Stimulated activated naive CD8-positive, alpha-beta T cell treated with anti-CD3 and anti-CD28 coated beads, Interleukin-15, Interleukin-2, amounts not matched to agents 100 ng/mL and 50 ng/mL, for 24 hours (primary cell): ENCODE measurements at regions not wholly inside any gene's neighbourhood (a gene's known extent, or its start where the extent isn't known, plus 50 kb on each side); places are given as distances from the start of the nearest gene placed in this dataset.

Source experiments
- H3K27ac Mint-ChIP-seq: one replicate; pipeline ENCODE4 v1.8.0; 2021; ENCODE audit warnings: mild to moderate bottlenecking, mixed read lengths
- H3K27me3 Mint-ChIP-seq: one replicate; pipeline ENCODE4 v1.8.0; 2021; ENCODE audit warnings: mixed read lengths
- H3K36me3 Mint-ChIP-seq: one replicate; pipeline ENCODE4 v1.8.0; 2021; ENCODE audit warnings: low read depth, mixed read lengths
- H3K4me1 Mint-ChIP-seq: one replicate; pipeline ENCODE4 v1.8.0; 2021; ENCODE audit warnings: low read depth, mixed read lengths
- H3K4me3 Mint-ChIP-seq: one replicate; pipeline ENCODE4 v1.8.0; 2021; ENCODE audit warnings: mild to moderate bottlenecking, mixed read lengths
- H3K9me3 Mint-ChIP-seq: one replicate; pipeline ENCODE4 v1.8.0; 2021; ENCODE audit warnings: mixed read lengths

DNA sequence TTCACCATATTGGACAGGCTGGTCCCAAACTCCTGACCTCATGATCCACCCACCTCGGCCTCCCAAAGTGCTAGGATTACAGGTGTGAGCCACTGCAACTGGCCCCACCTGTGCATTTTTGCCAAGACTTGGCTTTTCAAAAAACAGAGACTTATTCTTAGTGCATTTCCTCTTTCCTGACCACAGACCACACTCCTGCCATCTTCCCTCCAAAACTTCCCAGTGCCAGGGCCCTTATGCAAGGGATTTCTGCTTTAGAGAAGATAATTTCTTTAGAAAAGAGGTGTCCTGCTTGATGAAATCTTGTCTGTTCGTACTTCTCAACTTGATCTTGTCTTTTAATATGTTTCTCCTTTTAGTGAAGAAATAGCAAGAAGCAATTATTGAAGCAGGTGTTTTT is 98.8 kb upstream of the ZNF516 start:
- peaks cover 42% of the 10 kb centered on the region for H3K27me3 Mint-ChIP-seq
- no peak overlapping the region for H3K27ac Mint-ChIP-seq
- no peaks in the 10 kb centered on the region for H3K9me3 Mint-ChIP-seq
- no peaks in the 10 kb centered on the region for H3K4me1 Mint-ChIP-seq
- no peaks in the 10 kb centered on the region for H3K36me3 Mint-ChIP-seq
- no peak overlapping the region for H3K4me3 Mint-ChIP-seq

DNA sequence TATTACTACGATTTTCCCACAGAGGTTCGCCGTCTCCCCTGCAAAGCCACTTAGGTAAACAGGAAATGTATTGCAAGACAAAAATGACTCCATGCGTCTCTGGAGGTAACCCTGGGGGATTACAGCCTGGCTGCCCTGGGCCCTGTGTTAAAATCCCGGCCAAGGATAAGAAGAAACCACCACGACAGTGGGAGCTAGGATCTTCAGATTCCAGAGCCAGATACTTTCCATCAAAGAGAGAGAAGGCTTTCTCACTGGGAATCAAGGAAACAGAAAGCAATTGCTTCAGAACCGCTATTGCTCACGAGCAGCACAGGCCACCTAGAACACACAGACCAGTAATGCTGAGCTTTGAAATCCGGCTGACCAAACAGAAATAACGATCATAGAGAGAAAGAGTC is 97.9 kb upstream of the ZNF516 start:
- Mint-ChIP-seq H3K9me3 (no peaks in the 10 kb centered on the region), H3K36me3 (no peaks in the 10 kb centered on the region), H3K27me3 (peaks cover 48% of the 10 kb centered on the region), H3K4me3 (no peak overlapping the region), H3K4me1 (no peaks in the 10 kb centered on the region), H3K27ac (no peak overlapping the region)

GRCh38 chr18:76592096-76592495 is 97.1 kb upstream of the ZNF516 start:
- Mint-ChIP-seq H3K4me1 (no peaks in the 10 kb centered on the region), H3K27me3 (peaks cover 45% of the 10 kb centered on the region), H3K36me3 (no peaks in the 10 kb centered on the region), H3K9me3 (no peaks in the 10 kb centered on the region), H3K4me3 (no peak overlapping the region), H3K27ac (no peak overlapping the region)

- Mint-ChIP-seq H3K36me3 (no peaks in the 10 kb centered on the region), H3K27me3 (peaks cover 43% of the 10 kb centered on the region), H3K9me3 (no peaks in the 10 kb centered on the region), H3K4me3 (no peak overlapping the region), H3K4me1 (no peaks in the 10 kb centered on the region), H3K27ac (no peak overlapping the region)
Measured at GRCh38 chr18:76589866-76590265, 94.8 kb upstream of the ZNF516 start.

DNA sequence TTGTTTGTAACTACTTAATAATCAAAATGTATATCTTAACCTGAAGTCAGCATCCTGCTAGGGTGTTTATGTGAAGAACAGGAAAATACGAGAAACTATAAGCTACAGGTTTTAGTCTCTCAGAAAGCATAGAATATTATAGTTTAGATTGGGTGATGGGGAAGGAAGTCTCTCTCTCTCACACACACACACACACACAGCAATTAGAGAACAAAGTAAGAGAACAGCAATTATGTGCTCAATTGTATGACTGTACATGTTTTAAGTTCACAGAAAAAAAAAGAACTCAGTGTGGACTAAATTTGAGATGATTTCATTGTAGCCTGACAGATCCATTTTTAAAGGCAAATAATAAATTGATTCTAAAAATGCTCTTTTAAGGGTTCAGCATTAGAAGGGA is 94.3 kb upstream of the ZNF516 start:
- Mint-ChIP-seq H3K27me3 (peaks cover 38% of the 10 kb centered on the region), H3K4me1 (no peaks in the 10 kb centered on the region), H3K36me3 (no peaks in the 10 kb centered on the region), H3K4me3 (peak overlapping the region; percentile 49), H3K9me3 (no peaks in the 10 kb centered on the region), H3K27ac (no peak overlapping the region)

DNA sequence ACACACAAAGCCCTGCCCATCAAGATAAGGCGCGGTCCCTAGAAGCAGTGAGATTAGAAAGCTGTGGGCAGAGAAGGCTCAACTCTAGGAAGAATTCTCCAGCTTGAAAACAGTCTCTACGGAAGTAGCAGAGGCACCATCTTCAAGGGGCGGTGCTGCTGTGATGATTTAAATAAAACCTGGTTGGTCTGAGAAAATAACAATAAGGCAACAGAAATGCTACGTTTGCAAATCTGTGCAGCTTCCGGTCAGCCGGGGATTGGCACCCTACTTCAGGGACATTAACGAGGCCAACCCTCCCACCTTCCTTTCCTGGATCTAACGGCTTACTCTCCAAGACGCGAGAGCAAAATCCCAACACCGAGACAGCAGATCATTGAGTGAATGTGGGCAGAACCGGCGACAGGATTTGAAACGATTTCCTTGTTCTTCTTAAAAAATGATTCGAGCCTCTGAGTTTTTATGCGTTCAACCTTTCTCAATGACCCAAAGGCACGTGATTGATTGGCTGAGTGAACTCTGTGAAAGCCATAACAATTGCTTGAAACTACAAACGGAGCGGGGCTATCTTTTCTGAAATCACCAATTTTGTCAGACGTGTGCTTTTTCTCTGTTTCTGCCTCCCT is 93.7 kb upstream of the ZNF516 start:
- Mint-ChIP-seq H3K27ac (no peak overlapping the region), H3K27me3 (peaks cover 38% of the 10 kb centered on the region), H3K4me1 (no peaks in the 10 kb centered on the region), H3K36me3 (no peaks in the 10 kb centered on the region), H3K9me3 (no peaks in the 10 kb centered on the region), H3K4me3 (peak overlapping the region; percentile 49)

DNA sequence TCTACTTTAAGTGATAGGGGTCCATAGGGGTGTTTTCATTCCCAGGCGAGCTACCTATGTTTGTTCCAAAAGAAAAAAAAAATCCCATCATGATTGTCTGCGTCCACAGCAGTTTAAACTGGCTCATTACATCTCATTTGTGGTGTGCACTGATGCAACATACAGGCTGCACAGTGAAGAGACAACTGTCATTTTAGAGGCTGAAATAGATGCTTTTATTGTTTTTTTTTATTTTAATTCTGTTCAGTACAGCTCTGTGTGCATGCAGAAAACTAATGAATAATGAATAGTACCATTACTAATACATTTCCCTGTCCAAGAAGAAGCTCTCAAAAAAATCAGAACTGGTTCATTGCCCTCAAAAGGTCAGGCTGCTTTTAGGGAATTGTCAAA is 92.8 kb upstream of the ZNF516 start:
- peaks cover 38% of the 10 kb centered on the region for H3K27me3 Mint-ChIP-seq
- H3K36me3 Mint-ChIP-seq, result no peaks in the 10 kb centered on the region
- no peaks in the 10 kb centered on the region for H3K4me1 Mint-ChIP-seq
- H3K27ac Mint-ChIP-seq, result no peak overlapping the region
- no peaks in the 10 kb centered on the region for H3K9me3 Mint-ChIP-seq
- H3K4me3 Mint-ChIP-seq, result no peak overlapping the region

- no peak overlapping the region for H3K27ac Mint-ChIP-seq
- no peaks in the 10 kb centered on the region for H3K9me3 Mint-ChIP-seq
- peaks cover 37% of the 10 kb centered on the region for H3K27me3 Mint-ChIP-seq
- no peaks in the 10 kb centered on the region for H3K4me1 Mint-ChIP-seq
- no peaks in the 10 kb centered on the region for H3K36me3 Mint-ChIP-seq
- H3K4me3 Mint-ChIP-seq, result no peak overlapping the region
Measured at GRCh38 chr18:76587147-76587878, 92.3 kb upstream of the ZNF516 start.

DNA sequence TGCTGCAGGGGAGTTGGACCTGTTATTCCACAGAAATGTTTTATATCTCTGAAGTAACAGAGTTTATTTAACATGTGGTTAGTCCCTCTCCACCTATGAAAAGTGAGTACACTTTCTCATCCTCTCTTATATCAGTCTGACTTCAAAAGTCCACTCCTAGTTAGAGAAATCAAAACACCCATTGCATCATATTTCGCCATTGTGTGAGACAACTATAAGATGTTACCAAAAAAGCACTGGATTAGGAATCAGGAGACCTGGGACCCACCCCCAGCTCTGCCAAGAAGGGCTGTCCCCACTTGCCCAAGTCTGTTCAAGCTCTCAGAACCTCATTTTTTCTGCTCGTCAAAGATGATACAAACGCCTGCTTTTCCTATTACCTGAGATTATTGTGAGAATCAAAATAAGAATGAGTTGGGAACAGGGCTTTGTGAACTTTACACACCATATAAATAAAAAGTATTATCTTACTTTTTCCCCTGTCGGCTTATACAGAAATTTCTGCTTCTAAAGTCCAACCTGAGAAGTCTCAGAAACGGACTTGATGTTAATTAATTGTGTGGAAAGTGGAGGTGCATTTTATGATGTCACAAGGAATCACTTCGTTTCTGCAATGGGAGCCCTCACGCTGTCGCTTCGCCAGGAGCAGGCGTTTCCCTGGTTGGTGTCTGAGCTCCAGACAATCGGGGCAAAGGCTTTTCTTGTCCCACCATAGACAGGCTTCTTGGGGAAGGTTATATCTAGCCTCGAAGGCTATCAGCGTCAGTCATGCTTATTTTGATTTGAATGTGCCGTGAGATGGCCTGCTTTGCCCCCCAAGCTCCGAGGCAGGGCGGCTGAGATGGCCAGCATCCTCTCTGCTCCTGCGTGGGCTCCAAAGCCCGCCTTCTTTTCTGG is 89.6 kb upstream of the ZNF516 start:
- Mint-ChIP-seq H3K9me3 (no peaks in the 10 kb centered on the region), H3K4me1 (no peaks in the 10 kb centered on the region), H3K36me3 (no peaks in the 10 kb centered on the region), H3K27me3 (peaks cover 25% of the 10 kb centered on the region), H3K4me3 (no peak overlapping the region), H3K27ac (no peak overlapping the region)

DNA sequence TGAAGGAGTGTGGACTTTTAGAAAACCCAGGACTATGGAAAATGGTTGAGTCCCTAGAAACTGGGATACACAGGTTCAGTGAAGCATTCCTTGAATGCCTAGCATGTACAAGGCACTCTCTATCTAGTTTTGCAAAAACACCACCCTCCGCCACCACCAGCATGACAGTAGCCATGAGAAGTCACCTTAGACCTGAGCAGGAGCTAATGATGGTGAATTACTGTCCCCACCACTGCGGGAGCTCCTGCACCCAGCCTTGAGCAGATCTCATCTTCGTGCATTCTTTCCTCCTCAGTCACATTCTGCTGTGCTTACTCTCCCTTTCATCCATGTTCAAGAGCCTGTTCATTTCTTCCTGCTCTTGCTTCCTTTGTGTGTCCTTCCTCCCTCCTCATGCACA is 86.2 kb upstream of the ZNF516 start:
- no peak overlapping the region for H3K27ac Mint-ChIP-seq
- H3K9me3 Mint-ChIP-seq, result no peaks in the 10 kb centered on the region
- H3K36me3 Mint-ChIP-seq, result no peaks in the 10 kb centered on the region
- H3K4me1 Mint-ChIP-seq, result no peaks in the 10 kb centered on the region
- no peak overlapping the region for H3K4me3 Mint-ChIP-seq
- H3K27me3 Mint-ChIP-seq, result peaks cover 20% of the 10 kb centered on the region

- Mint-ChIP-seq H3K27ac (no peak overlapping the region), H3K27me3 (peaks cover 28% of the 10 kb centered on the region), H3K4me1 (no peaks in the 10 kb centered on the region), H3K9me3 (no peaks in the 10 kb centered on the region), H3K36me3 (no peaks in the 10 kb centered on the region), H3K4me3 (no peak overlapping the region)
Measured at GRCh38 chr18:76580288-76580962, 85.4 kb upstream of the ZNF516 start.

- no peaks in the 10 kb centered on the region for H3K4me1 Mint-ChIP-seq
- no peaks in the 10 kb centered on the region for H3K9me3 Mint-ChIP-seq
- no peaks in the 10 kb centered on the region for H3K36me3 Mint-ChIP-seq
- H3K27ac Mint-ChIP-seq, result no peak overlapping the region
- no peak overlapping the region for H3K4me3 Mint-ChIP-seq
- peaks cover 33% of the 10 kb centered on the region for H3K27me3 Mint-ChIP-seq
Measured at GRCh38 chr18:76579301-76579695, 84.3 kb upstream of the ZNF516 start.

- Mint-ChIP-seq H3K27me3 (peaks cover 33% of the 10 kb centered on the region), H3K27ac (no peak overlapping the region), H3K4me3 (no peak overlapping the region), H3K4me1 (no peaks in the 10 kb centered on the region), H3K36me3 (no peaks in the 10 kb centered on the region), H3K9me3 (no peaks in the 10 kb centered on the region)
Measured at GRCh38 chr18:76578571-76579300, 83.7 kb upstream of the ZNF516 start.

DNA sequence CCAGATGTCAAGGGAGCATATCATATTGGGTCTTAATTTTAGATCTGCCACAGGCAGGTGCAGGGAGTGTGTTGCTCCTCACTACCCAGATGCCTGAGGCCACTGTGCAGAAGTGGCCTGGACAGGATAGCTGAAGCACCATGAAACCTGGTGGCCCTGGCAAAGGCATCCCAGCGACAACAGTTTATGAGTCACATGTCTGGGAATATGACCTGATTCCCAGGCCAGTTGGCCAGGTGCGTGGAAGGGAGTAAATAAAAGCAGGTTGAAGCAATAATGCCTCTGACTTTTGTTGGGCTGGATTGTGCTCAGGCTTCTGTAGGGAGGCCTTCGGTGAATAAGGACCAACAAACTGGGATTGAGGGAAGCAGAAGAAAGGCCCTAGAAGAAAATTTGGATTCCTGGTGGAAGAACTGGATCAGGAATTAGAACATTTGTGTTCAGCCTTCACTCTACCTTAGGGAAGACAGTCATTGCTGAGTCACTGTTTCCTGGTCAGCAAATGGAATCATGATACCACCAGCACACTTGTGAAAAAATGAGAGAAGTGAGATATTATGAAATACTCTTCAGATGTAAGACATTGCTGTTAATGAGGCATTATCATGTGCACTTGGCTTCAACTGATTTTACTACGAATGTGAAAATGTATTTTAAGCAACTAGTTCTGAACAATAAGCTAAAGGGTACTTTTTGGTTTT is 78.4 kb upstream of the ZNF516 start:
- Mint-ChIP-seq H3K4me3 (no peak overlapping the region), H3K27me3 (peaks cover 30% of the 10 kb centered on the region), H3K9me3 (no peaks in the 10 kb centered on the region), H3K36me3 (no peaks in the 10 kb centered on the region), H3K4me1 (no peaks in the 10 kb centered on the region), H3K27ac (no peak overlapping the region)
